ENCODE measurements at regions not wholly inside any gene's neighbourhood (a gene's known extent, or its start where the extent isn't known, plus 50 kb on each side); places are given as distances from the start of the nearest gene placed in this dataset.

GRCh38 chr3:171977860-171978259, 61.5 kb upstream of the FNDC3B start:
- TF ChIP-seq CTCF (conservative IDR thresholded peaks at IDR 0.05 in 1 of 2, IDR thresholded peaks at IDR 0.05 in 1 of 2; ENCODE audit: extremely low read depth in 1 of 2, insufficient read depth in 1 of 2, low read depth in 1 of 2, low read length in 2 of 2): no peak
- no peak for TF ChIP-seq EZH2 (IDR thresholded peaks at IDR 0.05; ENCODE audit: borderline replicate concordance, low read length)
